ENCODE measurements at regions not wholly inside any gene's neighbourhood (a gene's known extent, or its start where the extent isn't known, plus 50 kb on each side); places are given as distances from the start of the nearest gene placed in this dataset.

DNA sequence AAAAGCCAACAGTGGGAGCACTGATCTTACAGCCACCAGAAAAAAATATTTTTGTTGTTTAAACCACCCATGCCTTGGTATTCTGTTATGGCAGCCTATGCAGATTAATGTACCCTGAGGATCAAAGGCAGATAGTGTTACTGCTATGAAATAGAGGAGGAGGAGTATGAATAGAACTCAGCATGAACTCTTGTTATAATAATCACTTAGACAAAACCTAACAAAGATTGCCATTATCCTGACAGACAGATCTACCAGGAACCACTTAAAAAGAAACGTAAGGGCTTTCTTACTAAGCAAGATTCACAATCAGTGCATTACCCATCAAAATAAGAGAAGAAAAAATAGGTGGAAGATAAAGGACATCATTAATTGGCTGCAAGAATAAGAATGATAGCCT is 558.3 kb downstream of the GALC start:
- TF ChIP-seq EZH2 (IDR thresholded peaks at IDR 0.05; ENCODE audit: borderline replicate concordance, insufficient read depth, low read length, poor library complexity, severe bottlenecking), result no peak
- no peak for TF ChIP-seq TAF1 (IDR thresholded peaks at IDR 0.05; ENCODE audit: low read depth)
- TF ChIP-seq POLR2AphosphoS5 (IDR thresholded peaks at IDR 0.05), result no peak
- TF ChIP-seq, protein P1, sequence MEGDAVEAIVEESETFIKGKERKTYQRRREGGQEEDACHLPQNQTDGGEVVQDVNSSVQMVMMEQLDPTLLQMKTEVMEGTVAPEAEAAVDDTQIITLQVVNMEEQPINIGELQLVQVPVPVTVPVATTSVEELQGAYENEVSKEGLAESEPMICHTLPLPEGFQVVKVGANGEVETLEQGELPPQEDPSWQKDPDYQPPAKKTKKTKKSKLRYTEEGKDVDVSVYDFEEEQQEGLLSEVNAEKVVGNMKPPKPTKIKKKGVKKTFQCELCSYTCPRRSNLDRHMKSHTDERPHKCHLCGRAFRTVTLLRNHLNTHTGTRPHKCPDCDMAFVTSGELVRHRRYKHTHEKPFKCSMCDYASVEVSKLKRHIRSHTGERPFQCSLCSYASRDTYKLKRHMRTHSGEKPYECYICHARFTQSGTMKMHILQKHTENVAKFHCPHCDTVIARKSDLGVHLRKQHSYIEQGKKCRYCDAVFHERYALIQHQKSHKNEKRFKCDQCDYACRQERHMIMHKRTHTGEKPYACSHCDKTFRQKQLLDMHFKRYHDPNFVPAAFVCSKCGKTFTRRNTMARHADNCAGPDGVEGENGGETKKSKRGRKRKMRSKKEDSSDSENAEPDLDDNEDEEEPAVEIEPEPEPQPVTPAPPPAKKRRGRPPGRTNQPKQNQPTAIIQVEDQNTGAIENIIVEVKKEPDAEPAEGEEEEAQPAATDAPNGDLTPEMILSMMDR (IDR thresholded peaks at IDR 0.05; ENCODE audit: poor library complexity, severe bottlenecking), result no peak
